ENCODE measurements at regions not wholly inside any gene's neighbourhood (a gene's known extent, or its start where the extent isn't known, plus 50 kb on each side); places are given as distances from the start of the nearest gene placed in this dataset.

DNA sequence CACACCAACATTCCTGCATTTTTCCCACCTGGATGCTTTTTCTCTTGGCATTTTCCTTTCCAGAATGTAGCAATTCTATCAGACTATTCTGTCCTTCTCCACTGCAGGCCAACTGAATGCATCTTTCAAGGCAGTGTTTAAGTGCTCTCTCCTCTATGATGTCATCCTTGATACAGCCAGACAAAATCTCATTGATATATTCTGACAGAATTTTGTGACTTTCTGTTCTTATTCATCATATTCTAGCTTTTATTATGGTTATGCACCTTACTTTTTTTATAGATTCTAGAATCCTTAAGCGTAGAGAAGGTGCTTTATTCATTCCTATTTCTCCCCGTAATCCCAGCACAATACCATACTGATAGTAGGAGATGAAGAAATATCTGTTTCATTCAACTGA is 355.5 kb upstream of the CCNH start:
- TF ChIP-seq EZH2 (IDR thresholded peaks at IDR 0.05), result no peak
- TF ChIP-seq POLR2AphosphoS5 (IDR thresholded peaks at IDR 0.05; ENCODE audit: borderline replicate concordance, low read depth, low read length), result no peak
